ENCODE measurements at regions not wholly inside any gene's neighbourhood (a gene's known extent, or its start where the extent isn't known, plus 50 kb on each side); places are given as distances from the start of the nearest gene placed in this dataset.

- DNase-seq (ENCODE audit: low spot score): no peak
Measured at GRCh38 chr4:13316354-13316753, 167.8 kb downstream of the RAB28 start.

- DNase-seq (ENCODE audit: low spot score): no peak
Measured at GRCh38 chr4:13313856-13314255, 170.3 kb downstream of the RAB28 start.

- no peak for DNase-seq (ENCODE audit: low spot score)
Measured at GRCh38 chr4:13312264-13312663, 171.9 kb downstream of the RAB28 start.

GRCh38 chr4:13309751-13310150, 174.4 kb downstream of the RAB28 start:
- DNase-seq (ENCODE audit: low spot score): no peak

GRCh38 chr4:13306356-13306755, 177.8 kb downstream of the RAB28 start:
- no peak for DNase-seq (ENCODE audit: low spot score)

- DNase-seq (ENCODE audit: low spot score): no peak
Measured at GRCh38 chr4:13302876-13303275, 181.3 kb downstream of the RAB28 start.

- DNase-seq (ENCODE audit: low spot score): no peak
Measured at GRCh38 chr4:13299343-13299742, 184.8 kb downstream of the RAB28 start.

- DNase-seq (ENCODE audit: low spot score): peak; percentile 33
Measured at GRCh38 chr4:13298655-13299054, 185.5 kb downstream of the RAB28 start.

GRCh38 chr4:13296986-13297385, 187.2 kb downstream of the RAB28 start:
- no peak for DNase-seq (ENCODE audit: low spot score)

- DNase-seq (ENCODE audit: low spot score): no peak
Measured at GRCh38 chr4:13294961-13295605, 189.1 kb downstream of the RAB28 start.

- no peak for DNase-seq (ENCODE audit: low spot score)
Measured at GRCh38 chr4:13292372-13292771, 191.8 kb downstream of the RAB28 start.

- no peak for DNase-seq (ENCODE audit: low spot score)
Measured at GRCh38 chr4:13289391-13289790, 194.7 kb downstream of the RAB28 start.

- DNase-seq (ENCODE audit: low spot score): no peak
Measured at GRCh38 chr4:13285336-13285735, 198.8 kb downstream of the RAB28 start.

- no peak for DNase-seq (ENCODE audit: low spot score)
Measured at GRCh38 chr4:13284932-13285331, 199.2 kb downstream of the RAB28 start.

GRCh38 chr4:13276357-13276756, 207.8 kb downstream of the RAB28 start:
- no peak for DNase-seq (ENCODE audit: low spot score)

- DNase-seq (ENCODE audit: low spot score): no peak
Measured at GRCh38 chr4:13268703-13269102, 215.4 kb downstream of the RAB28 start.

GRCh38 chr4:13268165-13268564, 216.0 kb downstream of the RAB28 start:
- DNase-seq (ENCODE audit: low spot score): no peak

GRCh38 chr4:13267091-13267490, 217.0 kb downstream of the RAB28 start:
- no peak for DNase-seq (ENCODE audit: low spot score)

GRCh38 chr4:13266687-13267086, 217.5 kb downstream of the RAB28 start:
- no peak for DNase-seq (ENCODE audit: low spot score)

- DNase-seq (ENCODE audit: low spot score): no peak
Measured at GRCh38 chr4:13263967-13264525, 220.1 kb downstream of the RAB28 start.

- DNase-seq (ENCODE audit: low spot score): no peak
Measured at GRCh38 chr4:13262816-13263215, 221.3 kb downstream of the RAB28 start.

- DNase-seq (ENCODE audit: low spot score): no peak
Measured at GRCh38 chr4:13261486-13262257, 222.5 kb downstream of the RAB28 start.

- DNase-seq (ENCODE audit: low spot score): no peak
Measured at GRCh38 chr4:13260513-13260912, 223.6 kb downstream of the RAB28 start.
